GM06990 (cell line): ENCODE measurements at regions not wholly inside any gene's neighbourhood (a gene's known extent, or its start where the extent isn't known, plus 50 kb on each side); places are given as distances from the start of the nearest gene placed in this dataset.

Source experiments
- DNase-seq: peaks from one replicate; pipeline ENCODE4 v3.0.0-alpha.2; 2011; ENCODE audit not compliant: insufficient read length; ENCODE audit errors: extremely low read depth
- H3K27me3 ChIP-seq: replicated peaks from 2 replicates; pipeline ENCODE4 v1.6.0; 2011; ENCODE audit warnings: low read length; ENCODE audit not compliant: control insufficient read depth, insufficient read depth
- H3K36me3 ChIP-seq: 2 replicates; pipeline ENCODE4 v1.5.1; 2011; ENCODE audit warnings: low read length; ENCODE audit not compliant: control insufficient read depth, insufficient read depth
- H3K4me3 ChIP-seq: replicated peaks from 2 replicates; pipeline ENCODE4 v1.5.1; 2011; ENCODE audit warnings: low read depth, mild to moderate bottlenecking, control low read depth, low read length
- CTCF ChIP-seq: IDR thresholded peaks from 2 replicates; pipeline ENCODE4 v1.5.1; 2011; ENCODE audit warnings: low read length, control low read depth, mild to moderate bottlenecking, inconsistent platforms; ENCODE audit not compliant: insufficient read depth, poor library complexity, severe bottlenecking

- no peak for TF ChIP-seq CTCF
- no peak for DNase-seq
- H3K4me3 ChIP-seq, result no peak overlapping the region
- H3K36me3 ChIP-seq, result no peaks in the 10 kb centered on the region
- no peaks in the 10 kb centered on the region for H3K27me3 ChIP-seq
Measured at GRCh38 chr6:15088904-15089568, 156.8 kb upstream of the JARID2 start.

- TF ChIP-seq CTCF, result no peak
- Histone ChIP-seq H3K27me3 (no peaks in the 10 kb centered on the region), H3K36me3 (no peaks in the 10 kb centered on the region), H3K4me3 (no peak overlapping the region)
- no peak for DNase-seq
Measured at GRCh38 chr6:15089569-15090144, 156.2 kb upstream of the JARID2 start.

- no peaks in the 10 kb centered on the region for H3K27me3 ChIP-seq
- DNase-seq, result no peak
- TF ChIP-seq CTCF, result no peak
- no peaks in the 10 kb centered on the region for H3K36me3 ChIP-seq
- H3K4me3 ChIP-seq, result no peak overlapping the region
Measured at GRCh38 chr6:15090145-15090579, 155.7 kb upstream of the JARID2 start.

- Histone ChIP-seq H3K27me3 (no peaks in the 10 kb centered on the region), H3K36me3 (no peaks in the 10 kb centered on the region), H3K4me3 (no peak overlapping the region)
- DNase-seq, result no peak
- TF ChIP-seq CTCF, result no peak
Measured at GRCh38 chr6:15090745-15091384, 155.0 kb upstream of the JARID2 start.

- DNase-seq, result no peak
- no peak for TF ChIP-seq CTCF
- no peaks in the 10 kb centered on the region for H3K27me3 ChIP-seq
Measured at GRCh38 chr6:15096894-15097837, 148.7 kb upstream of the JARID2 start.

More at GRCh38 chr6:15096894-15097837, 148.7 kb upstream of the JARID2 start:
- Histone ChIP-seq H3K36me3 (no peaks in the 10 kb centered on the region), H3K4me3 (no peak overlapping the region)
